ENCODE measurements at regions not wholly inside any gene's neighbourhood (a gene's known extent, or its start where the extent isn't known, plus 50 kb on each side); places are given as distances from the start of the nearest gene placed in this dataset.

GRCh38 chr5:136666970-136667620 is 301.8 kb upstream of the TRPC7 start:
- no peak overlapping the region for H4K5ac ChIP-seq (ENCODE audit: low read depth, low read length)
- no peak overlapping the region for H4K8ac ChIP-seq (ENCODE audit: low read depth in 2 of 2, low read length in 2 of 2)
- no peak overlapping the region for H3K18ac ChIP-seq (ENCODE audit: low read depth, low read length)
- no peak for TF ChIP-seq POLR2A (IDR thresholded peaks at IDR 0.05; ENCODE audit: low read depth, low read length)
- no peak for TF ChIP-seq MAFK (IDR thresholded peaks at IDR 0.05; ENCODE audit: low read depth, low read length)
- TF ChIP-seq SMC3 (IDR thresholded peaks at IDR 0.05; ENCODE audit: low read depth, low read length): no peak
- TF ChIP-seq FOS (IDR thresholded peaks at IDR 0.05; ENCODE audit: low read depth, low read length): no peak
- TF ChIP-seq RAD21 (IDR thresholded peaks at IDR 0.05; ENCODE audit: low read length): no peak
- TF ChIP-seq MXI1 (IDR thresholded peaks at IDR 0.05; ENCODE audit: borderline replicate concordance, low read depth, low read length): no peak
- TF ChIP-seq NFE2L2 (IDR thresholded peaks at IDR 0.05; ENCODE audit: low read depth, low read length): no peak
- no peak for TF ChIP-seq USF2 (IDR thresholded peaks at IDR 0.05; ENCODE audit: low read depth, low read length)
- CTCF ChIA-PET: no interaction called here
- H3K9ac ChIP-seq (ENCODE audit: low read depth, low read length): no peak overlapping the region
- no peak overlapping the region for H3K4me3 ChIP-seq (ENCODE audit: insufficient read depth, low read depth, low read length)
- no peak overlapping the region for H4K91ac ChIP-seq (ENCODE audit: insufficient read depth, low read depth, low read length)
- dilution Hi-C loops (cut with HindIII; ENCODE audit: low sequenced_read_pairs, unreplicated experiment): no loop called here
- no peak overlapping the region for H2BK120ac ChIP-seq (ENCODE audit: low read depth, low read length)
- H3K4me2 ChIP-seq (ENCODE audit: low read depth, low read length): no peak overlapping the region
- POLR2A ChIA-PET (ENCODE audit: unreplicated experiment): no interaction called here
- H3K79me1 ChIP-seq (ENCODE audit: low read depth in 1 of 2, low read length in 2 of 2): no peaks in the 10 kb centered on the region
- H2AFZ ChIP-seq (replicated peaks; ENCODE audit: low read length, poor library complexity): no peak overlapping the region
- no peaks in the 10 kb centered on the region for H3K36me3 ChIP-seq (ENCODE audit: control insufficient read depth, insufficient read depth, low read length)
- peak overlapping the region; percentile 70 for H2AK9ac ChIP-seq (replicated peaks; ENCODE audit: low read depth, low read length, poor library complexity)
- H3K56ac ChIP-seq (ENCODE audit: extremely low read depth, insufficient read depth, low read length): no peak overlapping the region
- no peak overlapping the region for H2BK15ac ChIP-seq (ENCODE audit: low read depth, low read length)
- in situ Hi-C loops (cut with MboI; ENCODE audit: low sequenced_read_pairs): no loop called here
- H3K9me1 ChIP-seq (ENCODE audit: insufficient read depth, low read length): no peaks in the 10 kb centered on the region
- H3K23ac ChIP-seq (ENCODE audit: low read depth, low read length): no peak overlapping the region
- H3K4me1 ChIP-seq (ENCODE audit: control insufficient read depth, insufficient read depth, low read length): no peaks in the 10 kb centered on the region; the same call in 1 of the 2 replicates
- H3K4ac ChIP-seq (ENCODE audit: low read depth, low read length): no peak overlapping the region
- no peaks in the 10 kb centered on the region for H3K27me3 ChIP-seq (ENCODE audit: control insufficient read depth, insufficient read depth, low read length)
- 42% methylated on average over 3 of the region's 8 CpGs; no CpG with 5 or more reads in 1 of the 2 experiments for WGBS, 2 experiments (ENCODE audit: extremely low coverage in 2 of 2, insufficient read length in 1 of 2)
- H3K14ac ChIP-seq (replicated peaks; ENCODE audit: low read depth, low read length): no peak overlapping the region
- no peaks in the 10 kb centered on the region for H4K20me1 ChIP-seq (ENCODE audit: insufficient read depth, low read length)
- DNase-seq: no peak
- no TSS peak for BruUV-seq (replicated peaks)
- no peak overlapping the region for H2BK20ac ChIP-seq (ENCODE audit: low read depth, low read length)
- ATAC-seq (ENCODE audit: low read depth): no peak
- no peak overlapping the region for H3K27ac ChIP-seq (ENCODE audit: insufficient read depth, low read length)
- H3K9me3 ChIP-seq (ENCODE audit: control insufficient read depth, insufficient read depth, low read length): peaks cover 3% of the 10 kb centered on the region; the same call in 1 of the 2 replicates
- intact Hi-C loops (cut with micrococcal nuclease): no loop called here
- no peak overlapping the region for H2AK5ac ChIP-seq (ENCODE audit: low read depth, low read length)
- no peak overlapping the region for H2BK5ac ChIP-seq (ENCODE audit: low read depth, low read length, poor library complexity, severe bottlenecking)

Data from IMR-90 (cell line).